HG03135 (cell line): ENCODE measurements at regions not wholly inside any gene's neighbourhood (a gene's known extent, or its start where the extent isn't known, plus 50 kb on each side); places are given as distances from the start of the nearest gene placed in this dataset.

ENCODE experiments used
- ATAC-seq: cut with Tn5 transposase; IDR thresholded peaks from one replicate; pipeline ENCODE4 v1.9.1; 2021; ENCODE audit warnings: mild to moderate bottlenecking, moderate library complexity; ENCODE audit not compliant: unreplicated experiment

DNA sequence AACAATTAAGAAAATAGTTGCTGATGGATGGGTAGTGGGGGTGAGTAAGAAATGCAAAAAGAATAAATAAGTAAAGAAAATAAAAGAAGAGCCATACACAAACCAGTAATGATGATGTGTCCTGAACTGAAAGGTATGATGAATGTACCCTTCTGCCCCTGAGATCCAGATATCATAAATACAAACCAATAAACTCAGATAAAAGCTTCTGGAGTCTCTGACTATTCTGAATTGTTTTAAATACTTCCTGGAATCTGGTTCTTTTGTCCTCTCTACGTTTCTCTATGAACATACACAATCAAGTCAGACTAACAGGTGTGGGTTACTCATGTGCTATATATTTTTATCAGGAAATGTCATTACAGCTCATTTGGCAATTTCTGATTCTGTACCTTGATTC is 153.4 kb downstream of the PPP1R2C start:
- ATAC-seq, result no peak

DNA sequence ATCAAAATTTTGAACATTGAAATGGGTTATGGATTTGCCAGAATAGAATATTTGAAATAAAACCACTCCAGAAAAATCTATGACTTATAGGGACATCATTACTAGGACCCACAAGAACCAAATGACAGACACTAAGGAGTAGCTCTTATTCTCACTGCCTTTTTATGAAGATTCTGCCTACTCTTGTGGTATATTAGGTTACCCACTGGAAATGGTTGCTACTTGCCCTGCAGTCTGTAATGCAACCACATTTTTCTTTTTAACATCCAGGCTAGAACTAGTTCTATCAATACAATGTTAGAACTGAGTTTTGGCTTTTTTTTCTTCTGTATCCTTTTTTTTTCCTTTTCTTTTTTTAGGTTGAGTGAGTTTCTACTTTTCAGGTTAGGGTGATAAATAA is 158.9 kb downstream of the PPP1R2C start:
- ATAC-seq, result no peak

DNA sequence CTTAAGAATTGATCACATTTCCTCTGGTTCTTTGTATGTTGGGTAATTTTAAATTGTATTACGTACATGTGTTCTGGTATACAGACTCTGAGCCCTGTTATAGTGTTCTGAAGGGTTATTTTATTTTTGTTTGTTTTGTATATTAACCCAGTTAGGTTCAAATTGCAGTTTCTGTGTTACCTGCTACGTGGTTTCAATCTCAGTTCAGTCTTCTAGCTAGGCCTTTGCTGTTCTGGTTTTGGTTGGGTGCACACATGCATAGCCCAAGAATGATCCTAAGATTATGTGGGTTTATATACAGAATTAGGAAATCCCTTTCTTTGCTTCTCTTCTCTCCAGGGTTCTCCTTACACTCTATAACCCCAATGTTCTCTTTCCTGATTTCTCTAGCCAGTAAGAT is 161.0 kb downstream of the PPP1R2C start:
- no peak for ATAC-seq

DNA sequence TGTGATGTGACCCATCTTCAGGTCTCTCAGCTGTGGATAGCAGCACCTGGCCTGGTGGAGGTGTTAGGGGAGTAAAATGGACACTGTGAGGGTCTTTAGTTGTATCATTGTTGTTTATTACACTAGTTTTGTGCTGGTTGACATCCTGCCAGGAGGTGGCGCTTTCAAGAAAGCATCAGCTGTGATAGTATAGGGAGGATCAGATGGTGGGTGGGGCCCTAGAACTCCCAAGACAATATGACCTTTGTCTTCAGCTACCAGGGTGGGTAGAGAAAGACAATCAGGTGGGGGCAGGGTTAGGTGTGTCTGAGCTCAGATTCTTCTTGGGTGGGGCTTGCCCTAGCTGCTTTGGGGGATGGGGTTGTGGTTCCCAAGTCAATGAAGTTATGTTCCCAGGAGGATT is 162.8 kb downstream of the PPP1R2C start:
- ATAC-seq, result no peak

DNA sequence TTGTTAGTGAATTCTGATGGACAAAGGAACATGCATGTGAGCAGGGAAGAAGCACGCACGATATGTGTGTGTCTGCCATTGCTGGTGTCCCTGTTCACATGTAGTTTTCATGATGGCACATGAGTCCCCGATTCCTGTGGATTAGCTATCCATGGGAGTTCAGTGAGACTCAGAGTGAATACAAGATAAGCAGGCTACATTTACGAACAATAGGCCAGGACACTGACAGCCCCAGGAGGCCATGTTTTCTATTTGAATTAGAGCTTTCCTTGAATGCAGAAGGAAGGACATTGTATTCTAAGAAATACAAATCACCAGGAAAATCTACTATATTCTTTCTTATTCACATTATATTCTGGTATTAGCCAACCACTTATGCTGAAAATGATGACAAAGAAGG is 171.4 kb downstream of the PPP1R2C start:
- no peak for ATAC-seq

DNA sequence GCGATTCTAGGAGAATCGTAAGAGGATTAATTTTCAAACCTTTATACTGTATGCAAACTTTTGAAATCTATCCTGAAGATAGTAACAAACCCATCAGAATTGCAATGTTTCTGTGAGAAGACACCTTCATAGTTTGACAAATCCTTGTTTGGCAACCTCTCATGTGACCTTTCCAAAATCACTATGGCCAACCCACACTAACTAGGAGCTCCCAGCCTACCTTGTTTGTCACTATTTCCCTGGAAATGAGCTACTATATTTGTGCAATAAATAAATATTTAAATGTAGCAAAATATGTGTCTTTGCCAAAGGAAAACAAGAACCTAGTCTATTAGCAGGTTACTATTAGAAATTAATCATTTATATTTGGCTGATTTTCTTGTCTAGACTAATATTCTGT is 173.7 kb downstream of the PPP1R2C start:
- no peak for ATAC-seq

DNA sequence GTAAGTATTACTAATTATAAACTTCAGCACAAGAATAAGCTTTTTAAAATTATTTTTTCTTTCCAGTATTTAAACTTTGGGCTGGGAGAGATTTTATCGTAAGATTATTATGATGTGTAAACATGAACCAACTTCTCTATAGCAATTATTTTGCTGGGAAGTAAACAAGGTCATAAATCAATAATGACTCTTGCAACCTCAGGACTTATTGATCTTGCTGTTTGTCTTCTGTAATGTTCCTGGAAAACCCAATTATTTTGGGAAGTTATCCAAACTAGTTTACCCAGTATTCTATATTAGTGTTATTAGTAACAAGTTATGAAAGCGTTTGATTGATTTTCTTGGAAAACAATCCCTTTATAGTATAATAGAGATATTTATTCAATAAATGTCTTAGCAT is 174.9 kb downstream of the PPP1R2C start:
- ATAC-seq, result no peak

DNA sequence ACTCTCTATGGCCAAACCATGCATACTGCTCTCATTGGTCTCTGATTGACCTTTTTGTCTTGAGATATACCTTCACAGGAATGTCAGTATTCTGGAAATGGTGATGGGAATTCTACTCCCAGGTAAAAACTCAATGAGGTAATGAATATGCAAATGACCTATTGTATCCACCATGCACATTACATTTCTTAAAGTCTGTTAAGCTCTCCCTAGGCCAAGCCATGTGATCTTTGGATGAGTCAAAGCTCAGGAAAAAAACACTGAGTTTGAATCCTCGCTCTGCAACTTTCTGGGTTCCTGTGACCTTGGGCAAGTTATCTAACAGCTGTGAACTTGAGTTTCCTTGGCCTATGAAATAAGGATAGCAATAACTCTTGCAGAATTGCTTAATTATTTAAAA is 175.4 kb downstream of the PPP1R2C start:
- no peak for ATAC-seq

DNA sequence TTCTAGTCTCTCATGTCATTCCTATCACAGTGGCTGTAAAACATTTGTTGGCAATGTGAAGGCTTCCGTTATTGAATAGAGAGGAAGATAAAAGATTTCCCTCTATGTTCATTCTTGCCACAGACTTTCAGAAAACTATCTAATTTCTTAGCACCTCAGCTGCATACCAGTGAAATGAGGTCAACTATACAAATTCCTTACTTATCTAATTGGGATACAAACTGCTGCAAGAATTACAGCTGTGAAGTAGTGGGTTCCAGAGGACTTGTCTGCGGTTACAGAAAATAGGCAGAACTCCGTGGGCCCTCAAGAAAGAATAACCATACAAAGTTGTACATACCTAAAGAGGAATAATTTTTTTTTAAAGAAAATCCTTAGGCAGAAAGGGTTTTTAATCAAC is 175.8 kb downstream of the PPP1R2C start:
- no peak for ATAC-seq

DNA sequence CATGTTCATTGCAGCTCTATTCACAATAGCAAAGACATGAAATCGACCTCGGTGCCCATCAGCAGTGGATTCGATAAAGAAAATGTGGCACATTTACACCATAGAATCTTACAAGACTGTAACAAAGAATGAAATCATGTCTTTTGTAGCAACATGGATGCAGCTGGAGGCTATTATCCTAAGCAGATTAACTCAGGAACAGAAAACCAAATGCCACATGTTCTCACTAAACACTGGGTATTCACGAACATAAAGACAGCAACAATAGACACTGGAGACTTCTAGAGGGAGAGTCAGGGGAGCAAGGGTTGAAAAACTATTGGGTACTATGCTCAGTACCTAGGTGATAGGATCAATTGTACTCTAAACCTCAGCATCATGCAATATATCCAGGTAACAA is 180.5 kb downstream of the PPP1R2C start:
- ATAC-seq, result no peak

DNA sequence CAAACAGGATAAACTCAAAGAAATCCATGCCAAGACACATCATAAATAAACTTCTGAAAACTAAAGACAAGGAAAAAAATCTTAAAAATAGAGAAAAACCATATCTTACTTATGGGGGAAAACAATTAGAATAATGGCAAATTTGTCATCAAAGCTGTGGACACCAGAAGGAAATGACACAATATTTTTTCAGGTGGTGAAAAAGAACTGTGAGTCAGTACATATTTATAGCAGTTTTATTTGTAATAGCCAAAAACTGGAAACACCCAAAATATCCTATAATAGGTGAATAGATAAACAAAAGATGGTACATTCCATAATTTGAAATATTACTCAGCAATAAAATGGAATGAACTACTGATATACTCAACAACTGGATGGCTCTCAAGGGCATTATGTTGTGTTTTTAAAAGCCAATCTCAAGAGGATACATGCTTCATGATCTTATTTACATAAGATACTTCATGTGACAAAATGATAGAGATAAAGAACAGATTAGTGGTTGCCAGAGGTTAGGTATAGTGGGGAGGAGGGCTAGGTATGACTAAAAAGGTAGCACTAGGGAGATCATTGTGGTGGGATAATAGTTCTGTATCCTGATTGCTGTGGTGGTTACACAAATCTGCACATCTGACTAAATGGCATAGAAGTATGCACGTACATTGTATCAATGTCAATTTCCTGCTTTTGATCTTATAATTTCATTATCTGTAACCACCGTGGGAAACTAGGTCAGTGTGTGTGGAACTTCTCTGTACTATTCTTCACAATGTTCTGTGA is 191.9 kb downstream of the PPP1R2C start:
- ATAC-seq, result no peak

DNA sequence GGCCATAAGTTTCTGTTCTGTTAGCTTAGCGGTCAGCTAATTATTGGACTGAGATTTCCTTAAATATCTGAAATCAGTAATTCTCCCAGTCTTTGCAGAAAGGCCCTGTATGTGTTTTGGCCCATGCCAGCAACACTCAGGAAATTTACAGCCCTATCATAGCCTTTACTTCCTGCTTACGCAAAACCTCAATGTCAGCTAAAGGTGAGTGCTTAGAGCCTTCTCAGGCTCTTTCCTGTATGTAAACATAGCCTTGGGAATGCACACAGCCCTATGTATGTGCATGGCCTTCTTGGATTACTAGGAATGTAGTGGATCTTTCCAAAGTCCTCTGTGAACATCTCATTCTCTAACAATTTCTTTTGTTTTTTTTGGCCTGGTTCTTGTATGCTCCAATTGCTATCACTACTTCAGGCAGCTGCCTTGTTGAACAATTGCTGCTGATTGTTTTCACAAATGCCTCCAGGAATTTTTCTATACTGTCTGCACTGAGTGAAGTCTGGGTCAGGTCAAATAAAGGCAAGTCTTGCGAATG is 200.0 kb downstream of the PPP1R2C start:
- no peak for ATAC-seq

DNA sequence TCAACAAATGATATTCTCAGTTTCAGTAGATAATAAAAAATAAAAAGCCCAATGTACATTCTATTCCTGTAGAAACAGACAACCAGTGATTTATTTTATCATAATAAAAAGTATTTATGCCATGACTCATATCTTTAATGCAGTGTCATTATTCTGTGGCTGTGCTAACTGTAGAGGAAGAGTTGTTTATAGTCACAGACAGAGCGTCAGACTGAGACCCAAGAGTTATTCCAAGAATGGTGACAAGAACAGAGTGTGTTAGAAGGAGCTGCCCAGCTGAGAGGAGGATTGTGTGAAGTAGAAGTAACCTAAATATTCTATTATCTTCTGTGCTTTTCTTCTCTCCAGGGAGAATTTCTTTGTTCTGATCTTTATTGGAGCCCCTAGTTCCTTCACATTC is 210.7 kb downstream of the PPP1R2C start:
- ATAC-seq, result no peak

DNA sequence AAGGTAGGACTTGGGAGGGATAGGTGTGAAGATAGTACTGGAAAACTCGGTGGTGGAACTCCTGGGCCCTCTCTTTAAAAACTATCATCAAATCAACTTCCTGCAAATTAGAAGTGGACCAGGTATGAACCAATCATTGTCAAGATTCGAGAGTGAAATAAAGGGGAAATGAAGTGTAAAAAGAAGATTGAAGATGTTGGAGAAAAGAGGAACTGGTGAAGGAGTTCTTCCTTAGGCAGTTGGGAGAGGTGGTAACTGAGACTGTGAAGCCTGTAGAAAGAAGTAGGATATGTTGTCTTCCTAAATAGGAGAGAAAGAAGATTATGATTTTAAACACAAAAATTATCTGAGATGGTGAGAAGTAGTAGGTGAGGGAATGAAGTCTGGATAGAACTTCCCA is 212.2 kb downstream of the PPP1R2C start:
- no peak for ATAC-seq

DNA sequence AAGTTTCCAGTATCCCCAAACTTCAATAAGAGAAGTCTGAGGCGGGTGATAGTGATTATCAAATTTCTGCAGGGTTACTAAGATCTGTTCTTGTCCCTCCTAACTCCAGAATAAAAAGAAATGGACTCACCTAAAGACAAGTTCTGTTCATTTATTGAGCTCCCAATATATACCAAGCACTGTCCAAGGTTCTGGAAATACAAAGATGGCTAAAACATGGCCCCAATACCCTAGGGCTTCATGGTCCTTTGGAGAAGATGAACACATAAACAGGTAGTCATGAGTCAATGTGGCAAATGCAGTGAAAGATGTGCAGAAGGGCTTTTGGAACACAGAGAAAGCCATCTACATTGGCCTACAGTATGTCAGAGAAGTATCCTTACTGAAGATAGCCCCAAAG is 231.2 kb downstream of the PPP1R2C start:
- ATAC-seq, result no peak

DNA sequence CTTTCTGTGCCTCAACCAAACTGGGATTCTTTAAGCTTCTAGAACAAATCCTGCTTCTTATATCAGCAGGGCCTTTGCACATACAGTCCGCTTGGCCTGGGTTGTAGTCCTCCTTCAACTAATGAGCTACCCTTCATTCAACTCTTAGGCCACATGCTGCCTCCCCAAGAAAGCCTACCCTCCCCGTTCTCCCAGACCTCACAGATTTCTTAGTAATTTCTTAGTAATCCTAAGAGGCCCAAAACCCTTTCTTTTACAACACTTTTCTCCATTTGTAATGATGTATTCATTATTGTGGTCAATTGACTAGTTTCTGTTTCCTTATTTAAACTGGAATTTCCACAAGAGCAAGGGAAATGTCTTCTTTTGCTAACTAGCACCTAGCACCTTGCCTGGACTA is 233.1 kb downstream of the PPP1R2C start:
- no peak for ATAC-seq

DNA sequence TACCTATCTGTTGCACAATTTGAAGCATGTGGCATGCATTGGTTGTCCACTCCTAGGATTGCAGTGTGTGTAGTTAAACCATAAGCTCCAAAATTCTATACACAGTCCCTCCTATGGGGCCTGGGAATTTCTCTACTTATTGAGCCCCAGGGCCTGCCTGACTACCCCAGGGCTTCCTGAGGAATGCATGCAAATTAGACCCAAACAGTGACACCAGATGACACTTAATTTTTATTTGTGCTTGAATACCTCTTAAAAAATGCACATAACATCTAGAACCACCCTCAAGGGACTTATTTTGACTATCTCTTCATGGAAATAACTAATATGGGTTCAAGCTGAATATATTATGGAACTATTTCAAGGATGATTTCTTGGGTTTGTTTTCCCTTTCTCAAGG is 236.4 kb downstream of the PPP1R2C start:
- no peak for ATAC-seq

DNA sequence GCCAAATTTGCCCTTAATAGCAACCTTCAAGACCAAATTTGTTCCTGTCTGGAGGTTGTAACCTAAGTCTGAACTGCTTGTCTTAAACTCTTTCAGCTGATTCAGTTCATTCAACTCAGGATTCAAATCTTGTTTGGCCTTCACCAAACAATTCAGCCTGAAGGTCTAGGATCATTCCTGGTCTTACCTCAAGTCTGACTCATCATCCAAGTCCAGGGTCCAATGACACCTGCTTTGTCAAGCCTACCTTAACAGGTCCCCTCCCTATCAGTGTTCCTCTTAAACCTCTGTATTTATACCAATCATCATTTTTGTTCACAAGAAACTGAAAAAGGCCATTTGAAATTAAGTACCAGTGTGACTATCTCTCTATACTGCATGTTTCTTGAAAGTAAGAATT is 237.8 kb downstream of the PPP1R2C start:
- ATAC-seq, result no peak

DNA sequence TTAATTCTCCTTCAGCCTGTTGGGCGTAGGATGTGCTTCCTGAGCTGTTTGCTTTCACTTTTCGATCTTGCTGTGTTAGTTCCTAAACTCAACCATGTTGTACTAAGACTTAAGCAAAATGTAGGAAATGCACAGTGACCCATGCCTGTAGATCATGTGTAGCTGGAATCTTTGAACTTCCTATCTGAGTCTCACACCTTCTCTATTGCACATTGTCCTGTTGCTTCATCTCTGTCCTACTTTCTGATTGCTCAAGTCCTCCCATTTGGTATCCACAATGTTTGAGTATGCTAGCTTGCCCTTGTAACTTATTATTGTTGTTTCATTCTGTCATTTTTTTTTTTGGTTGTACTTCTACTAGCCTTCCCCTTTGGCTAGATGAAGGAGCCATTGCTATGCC is 239.6 kb downstream of the PPP1R2C start:
- ATAC-seq, result no peak

DNA sequence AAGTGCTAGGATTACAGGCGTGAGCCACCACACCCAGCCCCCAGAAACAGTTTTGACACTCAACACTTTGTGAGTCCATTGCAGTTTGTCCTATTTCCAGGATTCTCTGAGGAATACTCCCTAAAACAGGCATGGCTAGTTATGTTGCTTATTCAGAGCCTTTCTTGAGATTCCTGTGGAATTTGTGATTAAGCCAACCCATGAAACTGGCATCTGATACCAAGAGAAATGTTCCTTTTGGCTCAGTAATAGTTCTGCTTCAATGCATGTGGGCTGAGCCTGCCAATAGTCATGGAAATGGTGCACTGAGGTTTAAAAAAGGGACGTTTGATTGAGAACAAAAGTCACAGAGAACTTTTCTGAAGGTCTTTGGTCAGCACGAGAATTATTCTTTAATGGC is 241.7 kb downstream of the PPP1R2C start:
- ATAC-seq, result no peak

DNA sequence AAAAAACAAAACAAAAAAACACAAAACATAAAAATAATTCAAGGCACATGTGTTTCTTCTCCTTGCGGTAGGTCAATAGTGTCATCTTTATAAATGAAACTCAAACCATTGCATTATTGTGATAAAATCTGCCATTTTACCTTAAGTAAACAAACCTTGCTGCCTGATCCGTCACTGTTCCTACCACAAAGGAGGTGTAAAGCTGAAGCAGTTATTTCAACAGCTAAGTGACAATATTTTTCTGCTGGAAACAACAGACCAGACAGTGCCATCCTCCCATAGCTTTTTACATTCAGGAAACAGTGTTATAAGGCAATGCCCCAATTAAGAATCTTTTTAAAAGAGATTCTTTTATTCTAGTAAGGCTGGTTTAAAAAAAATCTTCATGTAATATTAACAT is 242.7 kb downstream of the PPP1R2C start:
- no peak for ATAC-seq

DNA sequence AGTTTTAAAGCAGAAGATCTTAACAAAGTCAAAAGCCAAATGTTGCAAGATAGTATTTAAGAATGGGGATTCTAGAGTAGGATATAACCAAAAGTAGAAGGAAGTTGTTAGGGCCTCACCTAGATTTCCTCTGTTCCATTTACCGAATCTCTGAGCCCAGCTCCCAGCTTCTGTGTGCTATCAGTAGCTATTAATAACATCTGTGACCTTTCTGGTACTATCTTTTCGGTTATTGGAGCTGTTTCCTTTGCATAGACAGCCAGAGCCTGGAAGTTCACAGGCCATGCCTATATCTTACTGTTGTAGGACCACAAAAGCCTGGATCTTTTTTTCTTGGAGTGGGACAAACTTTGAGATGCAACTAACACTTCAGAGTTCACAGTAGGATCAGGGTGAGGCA is 244.2 kb downstream of the PPP1R2C start:
- no peak for ATAC-seq

DNA sequence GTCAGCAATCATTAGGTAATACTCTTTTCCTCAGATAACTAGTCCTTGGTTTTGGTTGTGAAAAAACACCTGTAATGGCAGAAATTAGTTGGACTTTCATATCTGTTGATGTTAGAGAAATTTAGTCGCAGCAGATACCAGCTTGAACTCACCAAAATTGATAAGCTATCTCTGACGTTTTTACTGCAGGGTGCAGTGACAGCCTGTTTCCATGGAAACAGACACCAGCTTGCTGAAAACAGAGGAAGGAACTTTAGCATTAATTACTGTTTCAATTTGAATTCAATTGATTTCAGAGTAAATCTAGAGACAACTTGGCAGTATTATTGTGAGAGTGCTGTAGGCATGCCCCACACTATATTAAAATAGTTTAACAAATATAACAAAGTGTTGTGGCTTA is 246.5 kb downstream of the PPP1R2C start:
- ATAC-seq, result no peak
